ENCODE measurements at regions not wholly inside any gene's neighbourhood (a gene's known extent, or its start where the extent isn't known, plus 50 kb on each side); places are given as distances from the start of the nearest gene placed in this dataset.

DNA sequence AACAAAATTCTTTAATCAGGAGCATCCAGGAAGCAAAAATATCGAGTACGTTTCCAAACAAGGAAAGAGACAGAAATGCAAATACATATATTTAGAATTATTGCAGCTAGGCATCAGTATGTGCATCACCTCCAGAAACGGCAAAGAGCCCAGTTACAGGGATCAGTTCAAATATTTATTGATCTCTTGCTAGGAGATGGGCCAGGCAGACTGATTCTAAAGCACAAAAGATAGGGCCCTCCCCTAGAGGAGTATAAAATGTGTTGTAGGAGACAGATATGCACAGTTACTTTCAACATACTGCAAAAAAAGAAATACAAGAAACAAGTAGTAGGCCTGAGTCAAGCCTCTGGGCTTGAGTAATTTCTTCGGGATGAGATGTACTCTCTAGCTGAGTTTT is 80.7 kb upstream of the NHSL1 start:
- Mint-ChIP-seq H3K4me1 (peaks cover 28% of the 10 kb centered on the region), H3K36me3 (ENCODE audit: low read depth) (no peaks in the 10 kb centered on the region), H3K9me3 (no peaks in the 10 kb centered on the region), H3K27ac (peak overlapping the region; percentile 73), H3K27me3 (ENCODE audit: low read depth, poor library complexity) (peaks cover 9% of the 10 kb centered on the region), H3K4me3 (no peak overlapping the region)
- DNase-seq = no peak
- TF ChIP-seq, protein P1, sequence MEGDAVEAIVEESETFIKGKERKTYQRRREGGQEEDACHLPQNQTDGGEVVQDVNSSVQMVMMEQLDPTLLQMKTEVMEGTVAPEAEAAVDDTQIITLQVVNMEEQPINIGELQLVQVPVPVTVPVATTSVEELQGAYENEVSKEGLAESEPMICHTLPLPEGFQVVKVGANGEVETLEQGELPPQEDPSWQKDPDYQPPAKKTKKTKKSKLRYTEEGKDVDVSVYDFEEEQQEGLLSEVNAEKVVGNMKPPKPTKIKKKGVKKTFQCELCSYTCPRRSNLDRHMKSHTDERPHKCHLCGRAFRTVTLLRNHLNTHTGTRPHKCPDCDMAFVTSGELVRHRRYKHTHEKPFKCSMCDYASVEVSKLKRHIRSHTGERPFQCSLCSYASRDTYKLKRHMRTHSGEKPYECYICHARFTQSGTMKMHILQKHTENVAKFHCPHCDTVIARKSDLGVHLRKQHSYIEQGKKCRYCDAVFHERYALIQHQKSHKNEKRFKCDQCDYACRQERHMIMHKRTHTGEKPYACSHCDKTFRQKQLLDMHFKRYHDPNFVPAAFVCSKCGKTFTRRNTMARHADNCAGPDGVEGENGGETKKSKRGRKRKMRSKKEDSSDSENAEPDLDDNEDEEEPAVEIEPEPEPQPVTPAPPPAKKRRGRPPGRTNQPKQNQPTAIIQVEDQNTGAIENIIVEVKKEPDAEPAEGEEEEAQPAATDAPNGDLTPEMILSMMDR (IDR thresholded peaks at IDR 0.05) = no peak

GRCh38 chr6:138580801-138581200 is 81.5 kb upstream of the NHSL1 start:
- no peak overlapping the region for H3K4me3 Mint-ChIP-seq
- H3K27ac Mint-ChIP-seq = peak overlapping the region; percentile 65
- peaks cover 28% of the 10 kb centered on the region for H3K4me1 Mint-ChIP-seq
- peaks cover 9% of the 10 kb centered on the region for H3K27me3 Mint-ChIP-seq (ENCODE audit: low read depth, poor library complexity)
- H3K9me3 Mint-ChIP-seq = no peaks in the 10 kb centered on the region
- no peak for DNase-seq
- no peaks in the 10 kb centered on the region for H3K36me3 Mint-ChIP-seq (ENCODE audit: low read depth)
- TF ChIP-seq, protein P1 (IDR thresholded peaks at IDR 0.05) = no peak

DNA sequence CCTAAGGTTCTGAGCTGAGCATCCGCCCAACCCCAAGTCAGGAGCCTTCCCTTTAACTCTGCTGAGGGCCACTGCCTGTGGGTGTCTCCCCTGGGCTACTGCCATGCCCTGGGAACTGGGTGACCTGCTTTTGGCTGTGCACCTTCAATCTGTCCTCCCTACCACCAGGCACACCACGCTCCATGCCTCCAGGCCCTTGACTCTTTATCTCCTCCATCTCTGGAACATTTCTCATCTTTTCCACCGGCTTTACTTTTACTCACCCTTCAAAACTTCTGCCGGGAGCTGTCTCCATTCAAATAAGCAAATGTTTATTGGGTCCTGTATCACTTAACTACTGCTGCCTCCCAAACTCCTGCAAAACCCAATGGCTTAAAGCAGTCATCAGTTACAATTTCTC is 83.3 kb upstream of the NHSL1 start:
- Mint-ChIP-seq H3K4me1 (peaks cover 12% of the 10 kb centered on the region), H3K27ac (no peak overlapping the region), H3K4me3 (no peak overlapping the region), H3K27me3 (ENCODE audit: low read depth, poor library complexity) (peaks cover 9% of the 10 kb centered on the region), H3K9me3 (no peaks in the 10 kb centered on the region), H3K36me3 (ENCODE audit: low read depth) (no peaks in the 10 kb centered on the region)
- DNase-seq = no peak
- TF ChIP-seq, protein P1 (IDR thresholded peaks at IDR 0.05) = no peak

GRCh38 chr6:138586638-138587037 is 87.3 kb upstream of the NHSL1 start:
- DNase-seq = no peak
- Mint-ChIP-seq H3K36me3 (ENCODE audit: low read depth) (no peaks in the 10 kb centered on the region), H3K27ac (no peak overlapping the region)

DNA sequence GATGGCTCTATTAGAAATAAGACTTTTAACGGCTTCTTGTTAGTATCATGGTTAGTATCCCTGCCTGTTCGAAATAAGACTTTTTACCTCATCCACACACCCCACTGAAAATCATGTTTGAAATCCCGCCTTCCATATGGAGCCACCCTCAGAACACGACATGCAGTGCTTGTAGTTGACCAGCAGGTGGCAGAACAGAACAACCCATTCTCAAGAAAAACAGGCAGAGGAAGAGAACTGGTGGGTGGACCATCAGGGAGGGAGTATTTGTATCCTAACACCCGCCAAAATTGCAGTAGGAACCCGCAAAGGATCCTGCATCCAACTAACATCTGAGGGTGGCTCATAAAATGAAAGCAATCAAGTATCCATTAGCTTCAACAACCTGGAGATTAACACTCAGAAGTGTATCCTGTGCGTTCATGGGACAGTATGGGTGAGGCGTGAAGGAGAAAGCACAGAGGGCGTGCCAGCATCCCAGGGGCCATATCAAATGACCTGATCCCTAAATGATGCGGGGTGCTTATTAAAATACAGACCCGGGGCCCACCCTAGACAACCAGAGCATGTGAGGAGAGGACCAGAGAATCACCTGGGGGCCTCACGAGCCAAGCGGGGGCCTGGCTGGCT is 89.6 kb upstream of the NHSL1 start:
- TF ChIP-seq, protein P1 (IDR thresholded peaks at IDR 0.05) = peak; percentile 85
- no peaks in the 10 kb centered on the region for H3K27me3 Mint-ChIP-seq (ENCODE audit: low read depth, poor library complexity)
- H3K36me3 Mint-ChIP-seq (ENCODE audit: low read depth) = no peaks in the 10 kb centered on the region
- peaks cover 34% of the 10 kb centered on the region for H3K4me1 Mint-ChIP-seq
- no peaks in the 10 kb centered on the region for H3K9me3 Mint-ChIP-seq
- H3K4me3 Mint-ChIP-seq = no peak overlapping the region
- H3K27ac Mint-ChIP-seq = no peak overlapping the region
- peak; percentile 53 for DNase-seq

More at GRCh38 chr6:138586638-138587037, 87.3 kb upstream of the NHSL1 start:
- H3K4me1 Mint-ChIP-seq = peaks cover 16% of the 10 kb centered on the region
- no peak overlapping the region for H3K4me3 Mint-ChIP-seq
- H3K27me3 Mint-ChIP-seq (ENCODE audit: low read depth, poor library complexity) = peaks cover 6% of the 10 kb centered on the region
- TF ChIP-seq, protein P1 (IDR thresholded peaks at IDR 0.05) = no peak
- H3K9me3 Mint-ChIP-seq = no peaks in the 10 kb centered on the region
